GM23338 (cell line): ENCODE measurements at regions not wholly inside any gene's neighbourhood (a gene's known extent, or its start where the extent isn't known, plus 50 kb on each side); places are given as distances from the start of the nearest gene placed in this dataset.

Experiments
- ATAC-seq: fragments of 200-7000 bp; cut with Tn5 transposase; 3 replicates; pipeline ENCODE4 v1.9.1; 2020
- DNase-seq: peaks from one replicate; pipeline ENCODE4 v3.0.0-alpha.2; 2015; ENCODE audit warnings: low spot score
- H2AFZ ChIP-seq: fragments of 200-600 bp; sonication (generic); 2 replicates; pipeline ENCODE4 v1.8.0; 2016; ENCODE audit warnings: antibody characterized with exemption, mild to moderate bottlenecking, moderate library complexity
- H3F3A ChIP-seq: fragments of 200-600 bp; sonication (generic); replicated peaks from 2 replicates; pipeline ENCODE4 v1.8.0; 2017; ENCODE audit warnings: antibody characterized with exemption, mixed run types, low read depth
- H3K27ac ChIP-seq: fragments of 200-600 bp; sonication (generic); 2 replicates; pipeline ENCODE4 v1.6.1; 2016; ENCODE audit warnings: low read depth
- H3K27me3 ChIP-seq: fragments of 200-600 bp; sonication (generic); 2 replicates; pipeline ENCODE4 v1.8.0; 2016; ENCODE audit warnings: mild to moderate bottlenecking, mixed run types, moderate library complexity; ENCODE audit not compliant: insufficient read depth
- H3K36me3 ChIP-seq: fragments of 200-600 bp; sonication (generic); 2 replicates; pipeline ENCODE4 v1.8.0; 2016; ENCODE audit warnings: mild to moderate bottlenecking; ENCODE audit not compliant: insufficient read depth
- H3K4me1 ChIP-seq: fragments of 200-600 bp; sonication (generic); 2 replicates; pipeline ENCODE4 v1.8.0; 2016; ENCODE audit warnings: mild to moderate bottlenecking, moderate library complexity; ENCODE audit not compliant: insufficient read depth
- H3K4me2 ChIP-seq: fragments of 200-600 bp; sonication (generic); 2 replicates; pipeline ENCODE4 v1.7.1; 2017; ENCODE audit warnings: mixed run types
- H3K4me3 ChIP-seq: fragments of 200-600 bp; sonication (generic); 2 replicates; pipeline ENCODE4 v1.6.1; 2016; ENCODE audit warnings: mixed run types
- H3K79me2 ChIP-seq: fragments of 200-600 bp; sonication (generic); replicated peaks from 2 replicates; pipeline ENCODE4 v1.8.0; 2017; ENCODE audit warnings: mild to moderate bottlenecking; ENCODE audit not compliant: insufficient read depth
- H3K9me2 ChIP-seq: fragments of 200-600 bp; sonication (generic); 2 replicates; pipeline ENCODE4 v1.8.0; 2017; ENCODE audit not compliant: insufficient read depth
- H4K20me1 ChIP-seq: fragments of 200-600 bp; sonication (generic); replicated peaks from 2 replicates; pipeline ENCODE4 v1.8.0; 2017; ENCODE audit warnings: mild to moderate bottlenecking; ENCODE audit not compliant: insufficient read depth
- H3K27ac Mint-ChIP-seq: 2 replicates; pipeline ENCODE4 v1.8.0; 2020; ENCODE audit warnings: inconsistent platforms, mild to moderate bottlenecking, moderate library complexity, mixed read lengths
- H3K27me3 Mint-ChIP-seq: 3 replicates; pipeline ENCODE4 v1.8.0; 2022; ENCODE audit warnings: low read depth, mild to moderate bottlenecking, moderate library complexity, mixed read lengths, inconsistent platforms; ENCODE audit not compliant: insufficient read depth, poor library complexity
- H3K36me3 Mint-ChIP-seq: 3 replicates; pipeline ENCODE4 v1.8.0; 2021; ENCODE audit warnings: low read depth, mild to moderate bottlenecking, inconsistent platforms, moderate library complexity, mixed read lengths
- H3K4me1 Mint-ChIP-seq: 3 replicates; pipeline ENCODE4 v1.8.0; 2020; ENCODE audit warnings: mild to moderate bottlenecking, inconsistent platforms, mixed read lengths
- H3K4me3 Mint-ChIP-seq: 3 replicates; pipeline ENCODE4 v1.8.0; 2021; ENCODE audit warnings: moderate library complexity, mild to moderate bottlenecking, inconsistent platforms, mixed read lengths
- H3K9me3 Mint-ChIP-seq: 3 replicates; pipeline ENCODE4 v1.8.0; 2020; ENCODE audit warnings: moderate library complexity, mild to moderate bottlenecking, inconsistent platforms, mixed read lengths
- JUNB ChIP-seq: IDR thresholded peaks from one replicate; pipeline ENCODE4 v1.6.1; 2016; ENCODE audit warnings: antibody characterized with exemption; ENCODE audit not compliant: unreplicated experiment
- TF ChIP-seq, protein P1 (sequence below): fragments of 250-450 bp; sonication (Bioruptor Pico); IDR thresholded peaks from 2 replicates; pipeline ENCODE4 v1.5.0; 2020; ENCODE audit warnings: mild to moderate bottlenecking, moderate library complexity

DNA sequence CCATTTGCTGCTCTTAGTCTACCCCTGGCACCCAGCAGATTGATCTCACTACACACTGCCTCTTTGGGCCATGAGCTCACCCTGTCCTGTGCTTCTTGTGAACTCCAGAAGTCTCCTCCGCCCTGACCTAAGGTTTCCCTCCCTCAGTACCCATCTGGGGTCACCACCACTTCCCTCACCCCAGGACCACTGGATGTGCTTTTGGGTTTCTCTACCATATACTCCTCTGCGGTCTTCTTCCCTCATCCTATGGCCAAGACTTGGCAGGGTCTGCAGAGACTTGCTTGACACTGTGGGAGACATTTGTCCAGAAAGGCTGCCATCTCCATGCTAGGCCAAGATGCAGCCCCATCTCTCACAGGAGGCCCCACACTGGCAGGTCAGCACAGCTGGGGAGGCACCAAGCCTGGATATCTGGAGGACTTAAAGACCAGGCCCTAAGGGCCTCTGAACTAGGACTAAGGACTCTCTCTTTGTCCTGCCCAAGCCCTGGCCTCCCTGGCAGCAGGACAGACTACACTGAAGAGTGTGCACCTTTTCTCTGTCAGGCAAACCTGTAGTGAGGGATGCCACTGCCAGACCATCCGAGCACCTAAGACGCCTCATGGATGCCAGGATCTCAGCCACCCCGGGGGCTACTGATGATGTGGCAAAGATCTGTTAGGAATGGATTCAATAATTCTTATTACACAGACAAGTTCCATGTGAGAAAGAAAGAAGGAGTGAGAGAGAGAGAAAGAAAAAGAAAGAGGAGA is 134.6 kb downstream of the ZNF467 start:
- Mint-ChIP-seq H3K9me3 (peaks cover 3% of the 10 kb centered on the region; the same call in 1 of the 3 replicates), H3K27ac (no peak overlapping the region)

More for the DNA sequence above, 134.6 kb downstream of the ZNF467 start:
- H4K20me1 ChIP-seq: no peaks in the 10 kb centered on the region
- no peak overlapping the region for H3K4me3 ChIP-seq
- no peak overlapping the region for H3K4me2 ChIP-seq
- H3K27ac ChIP-seq: no peak overlapping the region
- Mint-ChIP-seq H3K4me3 (no peak overlapping the region), H3K4me1 (peaks cover 4% of the 10 kb centered on the region; the same call in 2 of the 3 replicates), H3K27me3 (peaks cover 10% of the 10 kb centered on the region), H3K36me3 (0 out of 3 replicates have a peak, but pooled peaks cover 3% of the 10 kb centered on the region)
- 0 out of 2 replicates have a peak, but pooled peaks cover 4% of the 10 kb centered on the region for H3K27me3 ChIP-seq
- H3F3A ChIP-seq: 0 out of 2 replicates have a peak, but pooled peaks cover 3% of the 10 kb centered on the region
- no peak for ATAC-seq
- H3K79me2 ChIP-seq: no peaks in the 10 kb centered on the region
- no peak for TF ChIP-seq JUNB
- TF ChIP-seq, protein P1, sequence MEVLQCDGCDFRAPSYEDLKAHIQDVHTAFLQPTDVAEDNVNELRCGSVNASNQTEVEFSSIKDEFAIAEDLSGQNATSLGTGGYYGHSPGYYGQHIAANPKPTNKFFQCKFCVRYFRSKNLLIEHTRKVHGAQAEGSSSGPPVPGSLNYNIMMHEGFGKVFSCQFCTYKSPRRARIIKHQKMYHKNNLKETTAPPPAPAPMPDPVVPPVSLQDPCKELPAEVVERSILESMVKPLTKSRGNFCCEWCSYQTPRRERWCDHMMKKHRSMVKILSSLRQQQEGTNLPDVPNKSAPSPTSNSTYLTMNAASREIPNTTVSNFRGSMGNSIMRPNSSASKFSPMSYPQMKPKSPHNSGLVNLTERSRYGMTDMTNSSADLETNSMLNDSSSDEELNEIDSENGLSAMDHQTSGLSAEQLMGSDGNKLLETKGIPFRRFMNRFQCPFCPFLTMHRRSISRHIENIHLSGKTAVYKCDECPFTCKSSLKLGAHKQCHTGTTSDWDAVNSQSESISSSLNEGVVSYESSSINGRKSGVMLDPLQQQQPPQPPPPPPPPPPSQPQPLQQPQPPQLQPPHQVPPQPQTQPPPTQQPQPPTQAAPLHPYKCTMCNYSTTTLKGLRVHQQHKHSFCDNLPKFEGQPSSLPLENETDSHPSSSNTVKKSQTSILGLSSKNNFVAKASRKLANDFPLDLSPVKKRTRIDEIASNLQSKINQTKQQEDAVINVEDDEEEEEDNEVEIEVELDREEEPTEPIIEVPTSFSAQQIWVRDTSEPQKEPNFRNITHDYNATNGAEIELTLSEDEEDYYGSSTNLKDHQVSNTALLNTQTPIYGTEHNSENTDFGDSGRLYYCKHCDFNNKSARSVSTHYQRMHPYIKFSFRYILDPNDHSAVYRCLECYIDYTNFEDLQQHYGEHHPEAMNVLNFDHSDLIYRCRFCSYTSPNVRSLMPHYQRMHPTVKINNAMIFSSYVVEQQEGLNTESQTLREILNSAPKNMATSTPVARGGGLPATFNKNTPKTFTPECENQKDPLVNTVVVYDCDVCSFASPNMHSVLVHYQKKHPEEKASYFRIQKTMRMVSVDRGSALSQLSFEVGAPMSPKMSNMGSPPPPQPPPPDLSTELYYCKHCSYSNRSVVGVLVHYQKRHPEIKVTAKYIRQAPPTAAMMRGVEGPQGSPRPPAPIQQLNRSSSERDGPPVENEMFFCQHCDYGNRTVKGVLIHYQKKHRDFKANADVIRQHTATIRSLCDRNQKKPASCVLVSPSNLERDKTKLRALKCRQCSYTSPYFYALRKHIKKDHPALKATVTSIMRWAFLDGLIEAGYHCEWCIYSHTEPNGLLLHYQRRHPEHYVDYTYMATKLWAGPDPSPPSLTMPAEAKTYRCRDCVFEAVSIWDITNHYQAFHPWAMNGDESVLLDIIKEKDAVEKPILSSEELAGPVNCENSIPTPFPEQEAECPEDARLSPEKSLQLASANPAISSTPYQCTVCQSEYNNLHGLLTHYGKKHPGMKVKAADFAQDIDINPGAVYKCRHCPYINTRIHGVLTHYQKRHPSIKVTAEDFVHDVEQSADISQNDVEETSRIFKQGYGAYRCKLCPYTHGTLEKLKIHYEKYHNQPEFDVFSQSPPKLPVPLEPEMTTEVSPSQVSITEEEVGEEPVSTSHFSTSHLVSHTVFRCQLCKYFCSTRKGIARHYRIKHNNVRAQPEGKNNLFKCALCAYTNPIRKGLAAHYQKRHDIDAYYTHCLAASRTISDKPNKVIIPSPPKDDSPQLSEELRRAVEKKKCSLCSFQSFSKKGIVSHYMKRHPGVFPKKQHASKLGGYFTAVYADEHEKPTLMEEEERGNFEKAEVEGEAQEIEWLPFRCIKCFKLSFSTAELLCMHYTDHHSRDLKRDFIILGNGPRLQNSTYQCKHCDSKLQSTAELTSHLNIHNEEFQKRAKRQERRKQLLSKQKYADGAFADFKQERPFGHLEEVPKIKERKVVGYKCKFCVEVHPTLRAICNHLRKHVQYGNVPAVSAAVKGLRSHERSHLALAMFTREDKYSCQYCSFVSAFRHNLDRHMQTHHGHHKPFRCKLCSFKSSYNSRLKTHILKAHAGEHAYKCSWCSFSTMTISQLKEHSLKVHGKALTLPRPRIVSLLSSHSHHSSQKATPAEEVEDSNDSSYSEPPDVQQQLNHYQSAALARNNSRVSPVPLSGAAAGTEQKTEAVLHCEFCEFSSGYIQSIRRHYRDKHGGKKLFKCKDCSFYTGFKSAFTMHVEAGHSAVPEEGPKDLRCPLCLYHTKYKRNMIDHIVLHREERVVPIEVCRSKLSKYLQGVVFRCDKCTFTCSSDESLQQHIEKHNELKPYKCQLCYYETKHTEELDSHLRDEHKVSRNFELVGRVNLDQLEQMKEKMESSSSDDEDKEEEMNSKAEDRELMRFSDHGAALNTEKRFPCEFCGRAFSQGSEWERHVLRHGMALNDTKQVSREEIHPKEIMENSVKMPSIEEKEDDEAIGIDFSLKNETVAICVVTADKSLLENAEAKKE (CRISPR knock-in tag): no peak
- no peak overlapping the region for H2AFZ ChIP-seq
- no peaks in the 10 kb centered on the region for H3K4me1 ChIP-seq
- no peaks in the 10 kb centered on the region for H3K36me3 ChIP-seq
- no peaks in the 10 kb centered on the region for H3K9me2 ChIP-seq
- no peak for DNase-seq
